ENCODE measurements at regions not wholly inside any gene's neighbourhood (a gene's known extent, or its start where the extent isn't known, plus 50 kb on each side); places are given as distances from the start of the nearest gene placed in this dataset.

GRCh38 chr20:24337069-24337468, 132.4 kb upstream of the SYNDIG1 start:
- H3K27me3 ChIP-seq (ENCODE audit: control insufficient read depth in 3 of 3, insufficient read depth in 3 of 3, low read depth in 1 of 3, low read length in 3 of 3), result no peaks in the 10 kb centered on the region
- H3K79me1 ChIP-seq (ENCODE audit: low read depth, low read length), result no peaks in the 10 kb centered on the region
- no peak overlapping the region for H4K8ac ChIP-seq (ENCODE audit: low read depth, low read length)
- peaks cover 0 to 2% of the 10 kb centered on the region in 2 donors for H3K4me1 ChIP-seq (ENCODE audit: control insufficient read depth in 2 of 2, insufficient read depth in 1 of 2, low read depth in 1 of 2, low read length in 2 of 2)
- WGBS, 2 donors (ENCODE audit: extremely low coverage in 2 of 2, insufficient read length in 2 of 2, insufficient replicate concordance in 1 of 2), result no CpG with 5 or more reads among the region's 4 CpGs
- no peak overlapping the region for H4K91ac ChIP-seq (ENCODE audit: low read depth, low read length, poor library complexity)
- no peak overlapping the region for H2AK5ac ChIP-seq (ENCODE audit: low read depth, low read length)
- peaks cover 0 to 2% of the 10 kb centered on the region in 2 donors for H3K36me3 ChIP-seq (replicated peaks in 1 of 2; ENCODE audit: control insufficient read depth in 2 of 2, insufficient read depth in 2 of 2, low read length in 2 of 2)
- no peak overlapping the region for H3K27ac ChIP-seq (replicated peaks; ENCODE audit: low read length)
- H3K14ac ChIP-seq (ENCODE audit: low read length), result no peak overlapping the region
- H2BK15ac ChIP-seq (ENCODE audit: low read length), result no peak overlapping the region
- H2BK5ac ChIP-seq (ENCODE audit: low read length), result no peak overlapping the region
- no peak overlapping the region for H2AFZ ChIP-seq (ENCODE audit: low read length)
- H2BK120ac ChIP-seq (ENCODE audit: low read depth, low read length), result no peak overlapping the region
- no peak overlapping the region for H3K4me2 ChIP-seq (ENCODE audit: insufficient read depth, low read length, poor library complexity, severe bottlenecking)
- no peak for DNase-seq (ENCODE audit: low spot score)
- no peak overlapping the region for H3K18ac ChIP-seq (ENCODE audit: low read length)
- H2BK12ac ChIP-seq (ENCODE audit: low read length), result no peak overlapping the region
- H3K9me3 ChIP-seq (replicated peaks in 1 of 2; ENCODE audit: control insufficient read depth in 2 of 2, insufficient read depth in 1 of 2, low read depth in 1 of 2, low read length in 2 of 2), result peaks cover 0 to 3% of the 10 kb centered on the region in 2 donors
- no peak overlapping the region for H3K4ac ChIP-seq (ENCODE audit: low read length)
- no peak overlapping the region for H3K9ac ChIP-seq (ENCODE audit: low read depth, low read length, poor library complexity)
- no peak overlapping the region for H3K23ac ChIP-seq (ENCODE audit: low read depth, low read length, poor library complexity)
- no peak overlapping the region for H3K4me3 ChIP-seq (ENCODE audit: low read length in 2 of 2)

- DNase-seq (ENCODE audit: low spot score), result no peak
- Histone ChIP-seq H3K27ac (replicated peaks; ENCODE audit: low read length) (no peak overlapping the region), H2AK5ac (ENCODE audit: low read depth, low read length) (no peak overlapping the region), H2AFZ (ENCODE audit: low read length) (no peak overlapping the region), H3K4me3 (ENCODE audit: low read length in 2 of 2) (peak overlapping the region in 1 of 2 donors; percentile 6), H2BK5ac (ENCODE audit: low read length) (no peak overlapping the region), H4K8ac (ENCODE audit: low read depth, low read length) (no peak overlapping the region), H4K91ac (ENCODE audit: low read depth, low read length, poor library complexity) (no peak overlapping the region), H3K9me3 (replicated peaks in 1 of 2; ENCODE audit: control insufficient read depth in 2 of 2, insufficient read depth in 1 of 2, low read depth in 1 of 2, low read length in 2 of 2) (peaks cover 0 to 3% of the 10 kb centered on the region in 2 donors), H3K4me2 (ENCODE audit: insufficient read depth, low read length, poor library complexity, severe bottlenecking) (no peak overlapping the region), H2BK15ac (ENCODE audit: low read length) (no peak overlapping the region), H3K4ac (ENCODE audit: low read length) (no peak overlapping the region), H3K23ac (ENCODE audit: low read depth, low read length, poor library complexity) (no peak overlapping the region), H3K4me1 (ENCODE audit: control insufficient read depth in 2 of 2, insufficient read depth in 1 of 2, low read depth in 1 of 2, low read length in 2 of 2) (peaks cover 0 to 2% of the 10 kb centered on the region in 2 donors), H3K36me3 (replicated peaks in 1 of 2; ENCODE audit: control insufficient read depth in 2 of 2, insufficient read depth in 2 of 2, low read length in 2 of 2) (peaks cover 0 to 2% of the 10 kb centered on the region in 2 donors), H2BK12ac (ENCODE audit: low read length) (no peak overlapping the region), H3K79me1 (ENCODE audit: low read depth, low read length) (no peaks in the 10 kb centered on the region), H3K18ac (ENCODE audit: low read length) (no peak overlapping the region), H3K9ac (ENCODE audit: low read depth, low read length, poor library complexity) (no peak overlapping the region), H3K14ac (ENCODE audit: low read length) (peak overlapping the region; percentile 9), H2BK120ac (ENCODE audit: low read depth, low read length) (no peak overlapping the region), H3K27me3 (ENCODE audit: control insufficient read depth in 3 of 3, insufficient read depth in 3 of 3, low read depth in 1 of 3, low read length in 3 of 3) (no peaks in the 10 kb centered on the region)
- 100% methylated on average over 1 to 2 of the region's 2 CpGs for WGBS, 2 donors (ENCODE audit: extremely low coverage in 2 of 2, insufficient read length in 2 of 2, insufficient replicate concordance in 1 of 2)
Observed at GRCh38 chr20:24334830-24335229, 134.6 kb upstream of the SYNDIG1 start.

- no peak overlapping the region for H4K8ac ChIP-seq (ENCODE audit: low read depth, low read length)
- H2BK5ac ChIP-seq (ENCODE audit: low read length), result no peak overlapping the region
- no peak overlapping the region for H2BK120ac ChIP-seq (ENCODE audit: low read depth, low read length)
- no peak overlapping the region for H2AK5ac ChIP-seq (ENCODE audit: low read depth, low read length)
- H3K4me3 ChIP-seq (ENCODE audit: low read length in 2 of 2), result no peak overlapping the region
- H3K4me2 ChIP-seq (ENCODE audit: insufficient read depth, low read length, poor library complexity, severe bottlenecking), result no peak overlapping the region
- H3K4me1 ChIP-seq (ENCODE audit: control insufficient read depth in 2 of 2, insufficient read depth in 1 of 2, low read depth in 1 of 2, low read length in 2 of 2), result peaks cover 0 to 2% of the 10 kb centered on the region in 2 donors
- H3K4ac ChIP-seq (ENCODE audit: low read length), result no peak overlapping the region
- no peak overlapping the region for H3K23ac ChIP-seq (ENCODE audit: low read depth, low read length, poor library complexity)
- H3K36me3 ChIP-seq (replicated peaks in 1 of 2; ENCODE audit: control insufficient read depth in 2 of 2, insufficient read depth in 2 of 2, low read length in 2 of 2), result peaks cover 0 to 2% of the 10 kb centered on the region in 2 donors
- no peaks in the 10 kb centered on the region for H3K27me3 ChIP-seq (ENCODE audit: control insufficient read depth in 3 of 3, insufficient read depth in 3 of 3, low read depth in 1 of 3, low read length in 3 of 3)
- peaks cover 0 to 3% of the 10 kb centered on the region in 2 donors for H3K9me3 ChIP-seq (replicated peaks in 1 of 2; ENCODE audit: control insufficient read depth in 2 of 2, insufficient read depth in 1 of 2, low read depth in 1 of 2, low read length in 2 of 2)
- H2AFZ ChIP-seq (ENCODE audit: low read length), result no peak overlapping the region
- no peak overlapping the region for H3K14ac ChIP-seq (ENCODE audit: low read length)
- H4K91ac ChIP-seq (ENCODE audit: low read depth, low read length, poor library complexity), result no peak overlapping the region
- H3K27ac ChIP-seq (replicated peaks; ENCODE audit: low read length), result no peak overlapping the region
- DNase-seq (ENCODE audit: low spot score), result no peak
- no peak overlapping the region for H2BK12ac ChIP-seq (ENCODE audit: low read length)
- H2BK15ac ChIP-seq (ENCODE audit: low read length), result no peak overlapping the region
- H3K9ac ChIP-seq (ENCODE audit: low read depth, low read length, poor library complexity), result no peak overlapping the region
- H3K18ac ChIP-seq (ENCODE audit: low read length), result no peak overlapping the region
- no peaks in the 10 kb centered on the region for H3K79me1 ChIP-seq (ENCODE audit: low read depth, low read length)
Observed at GRCh38 chr20:24332956-24333355, 136.5 kb upstream of the SYNDIG1 start.

GRCh38 chr20:24331939-24332338, 137.5 kb upstream of the SYNDIG1 start:
- Histone ChIP-seq H4K8ac (ENCODE audit: low read depth, low read length) (no peak overlapping the region), H2BK12ac (ENCODE audit: low read length) (no peak overlapping the region), H3K14ac (ENCODE audit: low read length) (no peak overlapping the region), H2BK5ac (ENCODE audit: low read length) (no peak overlapping the region), H3K18ac (ENCODE audit: low read length) (no peak overlapping the region), H2AFZ (ENCODE audit: low read length) (no peak overlapping the region), H3K36me3 (replicated peaks in 1 of 2; ENCODE audit: control insufficient read depth in 2 of 2, insufficient read depth in 2 of 2, low read length in 2 of 2) (peaks cover 0 to 2% of the 10 kb centered on the region in 2 donors), H3K4me1 (ENCODE audit: control insufficient read depth in 2 of 2, insufficient read depth in 1 of 2, low read depth in 1 of 2, low read length in 2 of 2) (peaks cover 0 to 2% of the 10 kb centered on the region in 2 donors), H3K27ac (replicated peaks; ENCODE audit: low read length) (no peak overlapping the region), H3K4me3 (ENCODE audit: low read length in 2 of 2) (peak overlapping the region in 1 of 2 donors; percentile 59), H2BK15ac (ENCODE audit: low read length) (no peak overlapping the region), H2AK5ac (ENCODE audit: low read depth, low read length) (no peak overlapping the region), H3K23ac (ENCODE audit: low read depth, low read length, poor library complexity) (no peak overlapping the region), H2BK120ac (ENCODE audit: low read depth, low read length) (no peak overlapping the region), H3K9me3 (replicated peaks in 1 of 2; ENCODE audit: control insufficient read depth in 2 of 2, insufficient read depth in 1 of 2, low read depth in 1 of 2, low read length in 2 of 2) (peaks cover 0 to 3% of the 10 kb centered on the region in 2 donors), H3K4me2 (ENCODE audit: insufficient read depth, low read length, poor library complexity, severe bottlenecking) (no peak overlapping the region), H4K91ac (ENCODE audit: low read depth, low read length, poor library complexity) (no peak overlapping the region), H3K4ac (ENCODE audit: low read length) (no peak overlapping the region), H3K27me3 (ENCODE audit: control insufficient read depth in 3 of 3, insufficient read depth in 3 of 3, low read depth in 1 of 3, low read length in 3 of 3) (no peaks in the 10 kb centered on the region), H3K79me1 (ENCODE audit: low read depth, low read length) (no peaks in the 10 kb centered on the region), H3K9ac (ENCODE audit: low read depth, low read length, poor library complexity) (no peak overlapping the region)
- WGBS, 2 donors (ENCODE audit: extremely low coverage in 2 of 2, insufficient read length in 2 of 2, insufficient replicate concordance in 1 of 2), result no CpG with 5 or more reads among the region's 4 CpGs
- DNase-seq (ENCODE audit: low spot score), result no peak

All from neuronal stem cell (in vitro differentiated cells).